ENCODE measurements at regions not wholly inside any gene's neighbourhood (a gene's known extent, or its start where the extent isn't known, plus 50 kb on each side); places are given as distances from the start of the nearest gene placed in this dataset.
"Not testable (repeated sequence)": the region's sequence is repeated elsewhere in the genome, so short reads cannot be mapped to it uniquely, and the experiment has no call there.

GRCh38 chr1:55473661-55474060, 258.5 kb upstream of the USP24 start:
- DNase-seq (ENCODE audit: low read depth in 2 of 2), result no peak

DNA sequence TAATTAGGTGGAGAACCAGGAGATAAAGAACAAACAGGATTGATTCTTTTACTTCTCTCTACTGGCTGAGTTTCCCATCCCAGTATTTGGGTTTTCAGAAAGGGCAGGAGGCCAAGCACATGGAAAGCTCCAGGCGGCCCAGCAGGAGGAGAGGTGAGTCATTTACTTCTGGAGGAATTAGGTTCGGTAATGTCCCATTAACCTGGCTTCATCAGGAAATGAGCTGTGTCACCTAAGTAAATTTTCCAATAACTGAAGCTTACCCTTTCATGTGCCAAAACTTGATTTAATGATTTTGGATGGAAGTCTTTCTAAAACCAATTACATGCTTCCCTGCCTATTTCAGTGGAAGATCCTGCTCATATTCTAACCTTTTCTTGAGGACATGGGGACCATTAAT, 257.6 kb upstream of the USP24 start:
- peak in 1 of 2 donors; percentile 13 for DNase-seq (ENCODE audit: low read depth in 2 of 2)

- DNase-seq (ENCODE audit: low read depth in 2 of 2), result no peak
Measured at GRCh38 chr1:55472115-55472514, 257.0 kb upstream of the USP24 start.

DNA sequence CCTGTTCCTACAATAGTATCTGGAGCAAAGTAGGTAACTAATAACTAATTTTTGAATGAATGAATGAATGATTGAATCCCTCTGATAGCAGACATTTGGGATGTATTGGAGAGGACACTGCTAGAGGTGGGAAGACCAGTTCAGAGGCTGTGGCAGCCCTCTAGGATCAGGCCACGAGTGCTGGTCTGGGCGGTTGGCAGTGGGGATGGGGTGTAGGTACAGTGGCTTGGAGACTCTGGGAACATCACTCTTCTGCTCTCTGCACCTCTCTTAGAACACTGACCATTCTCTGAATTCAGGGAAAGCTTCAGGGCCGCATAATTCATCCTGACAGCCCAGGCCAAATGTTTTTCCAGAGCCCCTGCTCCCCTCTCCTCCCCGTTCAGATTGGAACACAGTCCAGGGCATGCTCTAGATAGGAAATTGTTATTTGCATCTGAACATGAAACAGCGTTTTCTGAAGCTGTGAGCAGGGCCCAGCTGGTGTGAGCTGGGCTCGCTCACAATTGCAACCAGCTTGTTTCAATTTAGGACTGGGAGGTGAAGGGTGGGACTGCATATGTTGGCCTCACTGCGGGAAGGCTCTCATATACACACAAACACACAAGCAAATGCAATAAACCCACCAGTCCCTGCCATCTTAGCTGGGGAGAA, 253.1 kb upstream of the USP24 start:
- DNase-seq (ENCODE audit: low read depth in 2 of 2), result no peak

DNA sequence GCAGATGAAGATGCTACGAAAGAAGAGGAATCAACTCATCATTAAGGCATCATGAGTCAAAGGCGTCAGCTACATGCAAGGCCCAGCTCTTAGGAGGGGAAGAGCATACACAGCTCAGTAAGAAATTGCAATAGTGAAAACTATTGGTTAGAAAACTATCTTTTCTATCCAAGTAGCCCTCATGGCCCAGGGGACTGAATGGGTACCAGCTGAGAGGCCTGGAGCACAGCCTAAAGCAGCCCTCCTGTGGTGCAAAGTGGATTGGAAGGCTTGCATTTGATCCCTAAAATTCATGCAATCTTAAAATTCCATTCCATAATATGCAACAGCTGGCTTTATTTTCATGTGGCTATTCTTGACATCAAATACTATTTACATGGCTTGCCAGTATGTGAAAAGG, 251.8 kb upstream of the USP24 start:
- no peak for DNase-seq (ENCODE audit: low read depth in 2 of 2)

DNA sequence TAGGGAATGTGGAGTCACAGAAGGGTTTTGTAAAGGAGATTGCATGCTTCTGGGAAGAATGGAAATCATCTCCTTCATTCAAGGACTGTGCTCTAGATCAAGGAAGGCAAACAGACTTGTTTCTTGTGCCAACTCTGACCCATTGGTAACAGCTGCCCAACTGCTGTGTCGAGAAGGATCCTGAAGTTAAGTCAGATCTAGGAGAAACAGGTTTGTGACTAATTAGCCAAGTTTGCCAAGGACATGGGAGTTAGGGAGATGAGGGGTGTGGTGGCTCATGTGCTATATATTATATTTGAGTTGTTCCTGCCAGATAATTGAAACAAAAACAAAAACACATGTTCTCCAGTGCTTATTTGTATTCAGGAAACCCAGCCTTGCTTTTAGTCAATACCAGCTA, 251.2 kb upstream of the USP24 start:
- no peak for DNase-seq (ENCODE audit: low read depth in 2 of 2)

GRCh38 chr1:55464550-55464949, 249.4 kb upstream of the USP24 start:
- DNase-seq (ENCODE audit: low read depth in 2 of 2), result no peak

- DNase-seq (ENCODE audit: low read depth in 2 of 2), result no peak
Measured at GRCh38 chr1:55463814-55464475, 248.8 kb upstream of the USP24 start.

DNA sequence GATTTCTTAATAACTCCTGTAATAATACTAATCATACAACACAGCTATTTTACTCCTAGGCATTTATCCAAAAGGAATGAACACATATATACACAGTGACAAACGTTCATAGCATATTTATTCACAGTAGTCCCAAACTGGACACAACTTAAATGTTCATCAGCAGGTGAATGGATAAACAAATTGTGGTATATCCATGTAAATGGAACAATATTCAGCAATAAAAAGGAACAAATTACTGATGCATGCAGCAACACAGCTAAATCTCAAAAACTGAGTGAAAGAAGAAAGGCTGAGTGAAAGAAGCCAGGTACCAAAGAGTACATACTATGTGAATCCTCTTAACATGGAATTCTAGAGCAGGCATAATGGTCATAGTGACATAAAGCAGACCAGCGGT, 242.7 kb upstream of the USP24 start:
- no peak for DNase-seq (ENCODE audit: low read depth in 2 of 2)

- DNase-seq (ENCODE audit: low read depth in 2 of 2), result peak in 1 of 2 donors; percentile 46
Measured at GRCh38 chr1:55456971-55457370, 241.8 kb upstream of the USP24 start.

GRCh38 chr1:55448261-55448660, 233.1 kb upstream of the USP24 start:
- peak in 1 of 2 donors; percentile 24 for DNase-seq (ENCODE audit: low read depth in 2 of 2)

GRCh38 chr1:55447488-55447887, 232.3 kb upstream of the USP24 start:
- DNase-seq (ENCODE audit: low read depth in 2 of 2), result no peak

DNA sequence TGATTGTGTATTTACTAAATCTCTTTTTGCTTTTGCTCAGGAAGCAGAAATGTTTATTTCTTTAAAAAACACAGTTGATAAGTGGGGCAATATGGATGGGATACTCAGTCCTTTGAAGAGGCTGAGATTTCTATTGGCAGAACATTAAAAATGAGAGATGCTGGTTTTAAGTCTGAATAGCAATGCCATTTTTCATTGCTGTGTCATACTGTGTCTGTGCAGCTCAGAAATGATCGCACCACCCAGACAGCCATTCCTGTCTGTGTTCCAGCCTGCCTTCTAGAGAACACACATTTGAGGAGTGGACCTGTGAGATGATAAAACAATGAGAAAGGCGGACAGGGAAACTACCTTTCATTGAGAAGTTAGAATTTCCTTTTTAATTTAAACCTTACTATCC, 231.2 kb upstream of the USP24 start:
- no peak for DNase-seq (ENCODE audit: low read depth in 2 of 2)

- no peak for DNase-seq (ENCODE audit: low read depth in 2 of 2)
Measured at GRCh38 chr1:55445416-55445815, 230.3 kb upstream of the USP24 start.

GRCh38 chr1:55444667-55445066, 229.5 kb upstream of the USP24 start:
- DNase-seq (ENCODE audit: low read depth in 2 of 2), result no peak

DNA sequence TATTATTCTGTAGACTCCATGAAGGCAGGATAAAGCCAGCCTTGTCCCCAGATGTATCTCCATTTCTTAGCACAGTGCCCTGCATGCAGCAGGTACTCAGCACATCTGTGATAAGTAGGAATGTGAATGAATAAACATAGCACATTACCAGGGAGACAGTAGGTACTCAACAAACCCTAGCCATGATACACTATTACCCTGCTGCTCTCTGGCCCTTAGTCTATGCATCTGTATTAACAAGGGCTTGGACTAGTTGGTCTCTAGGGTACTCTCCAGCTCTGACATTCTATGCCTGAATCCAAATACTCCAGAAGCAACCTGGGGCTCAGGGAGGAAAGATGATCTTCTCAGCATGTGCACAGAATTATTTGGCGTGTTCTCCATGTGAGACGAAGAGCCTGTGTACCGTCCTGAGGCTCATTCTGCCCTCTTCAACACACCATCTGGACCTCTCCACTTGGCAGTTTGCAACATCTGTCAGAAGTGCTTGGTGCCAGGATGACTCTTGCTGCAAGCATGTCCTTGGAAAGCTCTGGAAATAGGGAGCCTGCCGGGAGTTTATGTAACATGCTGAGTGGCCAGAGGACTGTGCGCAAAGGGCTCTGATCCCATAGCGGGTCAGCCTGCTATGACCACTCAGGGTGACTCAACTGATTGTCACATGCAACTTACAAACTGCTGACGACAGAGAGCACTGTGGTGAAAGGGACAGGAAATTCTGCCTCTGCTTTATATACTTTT, 228.2 kb upstream of the USP24 start:
- peak; percentile 80 to 89 for DNase-seq (ENCODE audit: low read depth in 2 of 2)

- DNase-seq (ENCODE audit: low read depth in 2 of 2), result peak in 1 of 2 donors; percentile 30
Measured at GRCh38 chr1:55441489-55441888, 226.3 kb upstream of the USP24 start.

GRCh38 chr1:55437692-55438091, 222.5 kb upstream of the USP24 start:
- DNase-seq (ENCODE audit: low read depth in 2 of 2), result no peak

GRCh38 chr1:55430720-55431119, 215.6 kb upstream of the USP24 start:
- DNase-seq (ENCODE audit: low read depth in 2 of 2), result not testable (repeated sequence)

- DNase-seq (ENCODE audit: low read depth in 2 of 2), result peak in 1 of 2 donors; percentile 42
Measured at GRCh38 chr1:55430206-55430605, 215.0 kb upstream of the USP24 start.

- peak; percentile 41 to 97 for DNase-seq (ENCODE audit: low read depth in 2 of 2)
Measured at GRCh38 chr1:55428944-55429931, 214.1 kb upstream of the USP24 start.
